ENCODE measurements at regions not wholly inside any gene's neighbourhood (a gene's known extent, or its start where the extent isn't known, plus 50 kb on each side); places are given as distances from the start of the nearest gene placed in this dataset.

GRCh38 chr1:221458447-221459156 is 283.3 kb downstream of the DUSP10 start (continued):
- TF ChIP-seq REST (IDR thresholded peaks at IDR 0.05; ENCODE audit: low read depth, low read length) = no peak
- TF ChIP-seq, protein P1, sequence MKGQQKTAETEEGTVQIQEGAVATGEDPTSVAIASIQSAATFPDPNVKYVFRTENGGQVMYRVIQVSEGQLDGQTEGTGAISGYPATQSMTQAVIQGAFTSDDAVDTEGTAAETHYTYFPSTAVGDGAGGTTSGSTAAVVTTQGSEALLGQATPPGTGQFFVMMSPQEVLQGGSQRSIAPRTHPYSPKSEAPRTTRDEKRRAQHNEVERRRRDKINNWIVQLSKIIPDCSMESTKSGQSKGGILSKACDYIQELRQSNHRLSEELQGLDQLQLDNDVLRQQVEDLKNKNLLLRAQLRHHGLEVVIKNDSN (IDR thresholded peaks at IDR 0.05; ENCODE audit: borderline replicate concordance, low read depth) = no peak
- TF ChIP-seq MEF2A (IDR thresholded peaks at IDR 0.05; ENCODE audit: borderline replicate concordance, low read depth) = no peak
- TF ChIP-seq EP300 (IDR thresholded peaks at IDR 0.05; ENCODE audit: borderline replicate concordance in 1 of 2, low read depth in 1 of 2, low read length in 1 of 2) = peak in 1 of 2 experiments; percentile 64; a peak in 3 of 4 replicates
- no peak for TF ChIP-seq FOSL2 (IDR thresholded peaks at IDR 0.05; ENCODE audit: borderline replicate concordance, low read depth)
- TF ChIP-seq TCF12 (IDR thresholded peaks at IDR 0.05) = peak; percentile 51
- TF ChIP-seq EZH2phosphoT487 (IDR thresholded peaks at IDR 0.05; ENCODE audit: borderline replicate concordance, low read depth) = no peak
- 0 out of 2 replicates have a peak, but pooled peaks have one; percentile 2 for TF ChIP-seq GABPA (IDR thresholded peaks at IDR 0.05; ENCODE audit: low read depth)

DNA sequence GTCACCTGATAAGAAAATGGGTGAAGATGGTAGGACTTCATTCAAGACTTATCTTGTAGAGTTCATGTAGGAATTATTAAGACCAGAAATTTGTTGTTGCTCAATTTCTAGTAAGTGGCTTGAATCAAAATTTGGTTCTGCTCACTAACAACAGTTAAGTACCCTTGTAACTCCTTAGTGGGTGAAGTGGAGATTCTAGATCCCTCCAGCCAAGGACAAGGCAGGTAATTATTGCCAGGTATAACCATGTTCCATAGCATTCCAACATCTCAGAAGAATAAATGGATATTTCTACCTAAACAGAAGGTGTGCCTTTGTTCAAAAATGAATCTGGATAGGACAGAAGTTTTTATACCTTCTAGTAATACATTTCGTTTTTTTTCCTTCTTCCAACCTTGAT is 282.3 kb downstream of the DUSP10 start:
- no peak overlapping the region for H3K4me3 ChIP-seq (ENCODE audit: low read depth in 2 of 2, low read length in 1 of 2)
- POLR2A ChIA-PET = no interaction called here
- H3K27me3 ChIP-seq (ENCODE audit: insufficient read depth) = no peaks in the 10 kb centered on the region
- no peak overlapping the region for H3K9ac ChIP-seq
- peak overlapping the region; percentile 82 to 84; a peak in 3 of 4 replicates for H3K27ac ChIP-seq (ENCODE audit: low read depth in 2 of 2, low read length in 1 of 2)
- 0 out of 2 replicates have a peak overlapping the region, but pooled peaks have one; percentile 65 for H2AFZ ChIP-seq (ENCODE audit: low read depth)
- H3K9me3 ChIP-seq = no peaks in the 10 kb centered on the region
- H3K79me2 ChIP-seq (ENCODE audit: insufficient read depth) = no peaks in the 10 kb centered on the region
- WGBS (ENCODE audit: low lambda C conversion rate) = 65% methylated on average over 1 of the region's 1 CpG
- H3K4me2 ChIP-seq = no peak overlapping the region
- H3K4me1 ChIP-seq (ENCODE audit: control insufficient read depth in 1 of 2, insufficient read depth in 2 of 2, low read depth in 1 of 2, low read length in 1 of 2) = peaks cover 4 to 23% of the 10 kb centered on the region in 2 experiments; a peak in 2 of 4 replicates
- H3F3A ChIP-seq (replicated peaks; ENCODE audit: insufficient read depth) = peaks cover 14% of the 10 kb centered on the region
- CTCF ChIA-PET = interaction anchor here (1.2 to 2.0 kb wide), 3 partner anchors 18 to 996 kb away, joined by 3 to 7 read pairs (median 4); no protein-coding TSS in a partner anchor
- H3K9me2 ChIP-seq = no peaks in the 10 kb centered on the region
- H3K36me3 ChIP-seq (replicated peaks in 1 of 2; ENCODE audit: control insufficient read depth in 1 of 2, insufficient read depth in 2 of 2, low read length in 1 of 2) = no peaks in the 10 kb centered on the region
- no peak for DNase-seq
- no peaks in the 10 kb centered on the region for H4K20me1 ChIP-seq (ENCODE audit: insufficient read depth)
- no peak for TF ChIP-seq POLR2AphosphoS5 (IDR thresholded peaks at IDR 0.05; ENCODE audit: low read depth, low read length)
- TF ChIP-seq GABPA (IDR thresholded peaks at IDR 0.05; ENCODE audit: low read depth) = no peak
- TF ChIP-seq GATA2 (CRISPR knock-in tag; IDR thresholded peaks at IDR 0.05) = no peak
- TF ChIP-seq NRF1 (IDR thresholded peaks at IDR 0.05; ENCODE audit: low read depth, low read length) = no peak
- TF ChIP-seq SMC3 (IDR thresholded peaks at IDR 0.05; ENCODE audit: low read depth, low read length) = no peak
- TF ChIP-seq REST (IDR thresholded peaks at IDR 0.05; ENCODE audit: low read depth, low read length) = no peak
- no peak for TF ChIP-seq FOXM1 (IDR thresholded peaks at IDR 0.05; ENCODE audit: low read depth)
- no peak for TF ChIP-seq MXI1 (IDR thresholded peaks at IDR 0.05; ENCODE audit: low read depth, low read length)
- no peak for TF ChIP-seq ZBTB33 (IDR thresholded peaks at IDR 0.05; ENCODE audit: borderline replicate concordance, low read depth)
- no peak for TF ChIP-seq TAF1 (IDR thresholded peaks at IDR 0.05; ENCODE audit: borderline replicate concordance, low read depth, low read length)
- TF ChIP-seq NFIC (IDR thresholded peaks at IDR 0.05; ENCODE audit: borderline replicate concordance) = no peak
- TF ChIP-seq RAD21 (IDR thresholded peaks at IDR 0.05; ENCODE audit: low read length) = no peak
- TF ChIP-seq, protein P2, sequence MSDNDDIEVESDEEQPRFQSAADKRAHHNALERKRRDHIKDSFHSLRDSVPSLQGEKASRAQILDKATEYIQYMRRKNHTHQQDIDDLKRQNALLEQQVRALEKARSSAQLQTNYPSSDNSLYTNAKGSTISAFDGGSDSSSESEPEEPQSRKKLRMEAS (IDR thresholded peaks at IDR 0.05; ENCODE audit: low read depth) = no peak
- TF ChIP-seq FOXJ3 (CRISPR knock-in tag; IDR thresholded peaks at IDR 0.05) = no peak
- no peak for TF ChIP-seq EZH2phosphoT487 (IDR thresholded peaks at IDR 0.05; ENCODE audit: borderline replicate concordance, low read depth)
